Thyroid gland (tissue), 4 donors: ENCODE measurements at regions not wholly inside any gene's neighbourhood (a gene's known extent, or its start where the extent isn't known, plus 50 kb on each side); places are given as distances from the start of the nearest gene placed in this dataset.

Experiments used
- POLR2A ChIP-seq, 2 donors: fragments of 450-650 bp; IDR thresholded peaks; one replicate each; pipeline ENCODE4 v1.6.1; 2017; ENCODE audit warnings: antibody characterized with exemption in 2 of 2, mild to moderate bottlenecking in 2 of 2, moderate library complexity in 1 of 2
- TF ChIP-seq, protein P1 (sequence below), 6 experiments: fragments of 200-600 bp in 3 of 6; fragments of 450-650 bp in 3 of 6; sonication (generic) in 3 of 6; IDR thresholded peaks; one replicate each; pipeline ENCODE4 v1.5.1; 2016 to 2019; ENCODE audit warnings: antibody characterized with exemption in 6 of 6, mild to moderate bottlenecking in 2 of 6, inconsistent platforms in 1 of 6, moderate library complexity in 1 of 6

DNA sequence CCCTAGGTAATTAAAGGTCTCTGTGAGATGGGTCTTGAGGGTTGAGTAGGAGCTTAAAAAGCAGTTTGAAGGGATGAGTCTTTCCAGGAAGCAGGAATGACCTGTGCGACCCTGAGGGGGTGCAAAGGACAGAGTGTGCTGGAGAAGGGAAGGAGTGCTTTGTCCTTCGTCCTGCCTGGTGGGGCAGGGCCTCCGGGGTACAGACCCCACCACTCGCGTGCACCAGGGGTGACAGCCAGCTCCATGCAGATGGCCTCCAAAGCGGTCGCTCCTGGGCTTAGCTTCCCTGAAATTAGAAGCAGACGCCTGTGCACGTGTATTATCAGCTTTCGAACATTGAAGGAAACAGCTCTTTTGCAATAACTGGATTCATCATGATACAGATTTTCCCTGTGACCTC is 959.8 kb downstream of the BRD1 start:
- TF ChIP-seq, protein P1, sequence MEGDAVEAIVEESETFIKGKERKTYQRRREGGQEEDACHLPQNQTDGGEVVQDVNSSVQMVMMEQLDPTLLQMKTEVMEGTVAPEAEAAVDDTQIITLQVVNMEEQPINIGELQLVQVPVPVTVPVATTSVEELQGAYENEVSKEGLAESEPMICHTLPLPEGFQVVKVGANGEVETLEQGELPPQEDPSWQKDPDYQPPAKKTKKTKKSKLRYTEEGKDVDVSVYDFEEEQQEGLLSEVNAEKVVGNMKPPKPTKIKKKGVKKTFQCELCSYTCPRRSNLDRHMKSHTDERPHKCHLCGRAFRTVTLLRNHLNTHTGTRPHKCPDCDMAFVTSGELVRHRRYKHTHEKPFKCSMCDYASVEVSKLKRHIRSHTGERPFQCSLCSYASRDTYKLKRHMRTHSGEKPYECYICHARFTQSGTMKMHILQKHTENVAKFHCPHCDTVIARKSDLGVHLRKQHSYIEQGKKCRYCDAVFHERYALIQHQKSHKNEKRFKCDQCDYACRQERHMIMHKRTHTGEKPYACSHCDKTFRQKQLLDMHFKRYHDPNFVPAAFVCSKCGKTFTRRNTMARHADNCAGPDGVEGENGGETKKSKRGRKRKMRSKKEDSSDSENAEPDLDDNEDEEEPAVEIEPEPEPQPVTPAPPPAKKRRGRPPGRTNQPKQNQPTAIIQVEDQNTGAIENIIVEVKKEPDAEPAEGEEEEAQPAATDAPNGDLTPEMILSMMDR (IDR thresholded peaks at IDR 0.05), result no peak
- no peak for TF ChIP-seq POLR2A (IDR thresholded peaks at IDR 0.05)
